ENCODE measurements at regions not wholly inside any gene's neighbourhood (a gene's known extent, or its start where the extent isn't known, plus 50 kb on each side); places are given as distances from the start of the nearest gene placed in this dataset.

DNA sequence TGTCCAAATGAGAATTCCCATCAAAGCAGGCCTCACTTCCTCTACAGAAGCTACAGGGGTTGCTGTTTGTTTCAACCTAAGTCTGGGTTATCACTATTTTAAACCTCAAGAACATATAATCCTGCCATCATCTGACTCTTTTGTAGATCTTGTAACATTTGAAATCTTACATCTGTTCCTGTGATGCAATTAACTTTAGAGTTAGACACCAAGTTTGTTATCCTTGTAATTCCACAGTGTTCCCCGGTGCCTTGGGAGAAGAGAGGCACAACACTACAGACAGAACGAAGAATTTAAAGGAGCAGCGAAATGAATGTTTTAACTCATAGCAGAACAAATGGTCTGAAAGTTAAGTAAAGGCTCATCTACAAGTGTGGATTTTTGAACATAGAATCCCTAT is 116.1 kb downstream of the UCHL5 start:
- H3K27me3 ChIP-seq (ENCODE audit: insufficient read depth, low read depth, low read length), result no peaks in the 10 kb centered on the region
- H3K9me2 ChIP-seq (ENCODE audit: insufficient read depth, low read length), result no peaks in the 10 kb centered on the region
- H4K20me1 ChIP-seq (ENCODE audit: insufficient read depth), result no peaks in the 10 kb centered on the region
- no peak overlapping the region for H3K9ac ChIP-seq (ENCODE audit: low read length)
- H3K4me2 ChIP-seq (ENCODE audit: low read length), result no peak overlapping the region
- H3F3A ChIP-seq (ENCODE audit: insufficient read depth, low read length, poor library complexity, severe bottlenecking), result no peaks in the 10 kb centered on the region
- no peaks in the 10 kb centered on the region for H3K36me3 ChIP-seq (ENCODE audit: insufficient read depth, low read length)
- no peak overlapping the region for H3K27ac ChIP-seq (ENCODE audit: low read length)
- no peak overlapping the region for H3K4me3 ChIP-seq (ENCODE audit: low read length)
- H2AFZ ChIP-seq (ENCODE audit: low read depth, low read length), result no peak overlapping the region
- no peaks in the 10 kb centered on the region for H3K79me2 ChIP-seq (replicated peaks; ENCODE audit: insufficient read depth, low read length)
- no peak for TF ChIP-seq REST (IDR thresholded peaks at IDR 0.05; ENCODE audit: borderline replicate concordance)
- TF ChIP-seq RAD21 (conservative IDR thresholded peaks at IDR 0.05), result no peak
- TF ChIP-seq MXI1 (conservative IDR thresholded peaks at IDR 0.05; ENCODE audit: poor library complexity, severe bottlenecking), result no peak
- no peak for TF ChIP-seq EP300 (conservative IDR thresholded peaks at IDR 0.05; ENCODE audit: poor library complexity, severe bottlenecking)
- no peak for TF ChIP-seq EZH2 (IDR thresholded peaks at IDR 0.05; ENCODE audit: borderline replicate concordance, insufficient read depth, low read length, poor library complexity, severe bottlenecking)
- TF ChIP-seq TAF1 (IDR thresholded peaks at IDR 0.05; ENCODE audit: low read depth), result no peak
- no peak for TF ChIP-seq SMC3 (conservative IDR thresholded peaks at IDR 0.05; ENCODE audit: poor library complexity)
- TF ChIP-seq CTCF (IDR thresholded peaks at IDR 0.05; ENCODE audit: poor library complexity, severe bottlenecking), result no peak
- TF ChIP-seq POLR2AphosphoS5 (IDR thresholded peaks at IDR 0.05), result no peak
- no peaks in the 10 kb centered on the region for H3K9me3 ChIP-seq (ENCODE audit: low read length)

DNA sequence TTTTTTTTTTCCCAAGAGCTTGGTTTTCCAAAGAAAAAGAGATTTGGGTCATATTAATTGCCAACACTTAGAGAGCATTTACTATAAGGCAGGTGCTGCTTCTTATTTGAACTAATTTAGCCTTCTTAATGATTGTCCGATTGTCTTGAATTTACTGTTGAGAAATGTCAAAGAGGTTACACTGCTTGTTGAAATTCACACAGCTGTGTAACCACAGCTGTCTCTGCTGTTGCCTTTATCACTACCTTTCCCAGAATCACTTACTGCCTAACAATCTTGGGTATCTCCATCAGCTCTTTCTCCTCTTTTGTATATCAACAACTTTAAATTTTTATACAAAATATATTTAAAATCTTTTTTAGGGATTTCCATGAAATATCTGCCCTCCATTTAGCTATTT is 115.6 kb downstream of the UCHL5 start:
- H3K4me3 ChIP-seq (ENCODE audit: low read length), result no peak overlapping the region
- no peaks in the 10 kb centered on the region for H3K9me2 ChIP-seq (ENCODE audit: insufficient read depth, low read length)
- no peak overlapping the region for H3K27ac ChIP-seq (ENCODE audit: low read length)
- H3K9ac ChIP-seq (ENCODE audit: low read length), result no peak overlapping the region
- TF ChIP-seq EZH2 (IDR thresholded peaks at IDR 0.05; ENCODE audit: borderline replicate concordance, insufficient read depth, low read length, poor library complexity, severe bottlenecking), result no peak
- no peak for TF ChIP-seq RAD21 (conservative IDR thresholded peaks at IDR 0.05)
- TF ChIP-seq EP300 (conservative IDR thresholded peaks at IDR 0.05; ENCODE audit: poor library complexity, severe bottlenecking), result no peak
- TF ChIP-seq CTCF (IDR thresholded peaks at IDR 0.05; ENCODE audit: poor library complexity, severe bottlenecking), result no peak
- no peaks in the 10 kb centered on the region for H4K20me1 ChIP-seq (ENCODE audit: insufficient read depth)
- H3K27me3 ChIP-seq (ENCODE audit: insufficient read depth, low read depth, low read length), result no peaks in the 10 kb centered on the region
- no peaks in the 10 kb centered on the region for H3F3A ChIP-seq (ENCODE audit: insufficient read depth, low read length, poor library complexity, severe bottlenecking)
- H2AFZ ChIP-seq (ENCODE audit: low read depth, low read length), result no peak overlapping the region
- no peaks in the 10 kb centered on the region for H3K79me2 ChIP-seq (replicated peaks; ENCODE audit: insufficient read depth, low read length)
- no peaks in the 10 kb centered on the region for H3K9me3 ChIP-seq (ENCODE audit: low read length)
- H3K4me2 ChIP-seq (ENCODE audit: low read length), result no peak overlapping the region
- no peaks in the 10 kb centered on the region for H3K36me3 ChIP-seq (ENCODE audit: insufficient read depth, low read length)
